ENCODE measurements at regions not wholly inside any gene's neighbourhood (a gene's known extent, or its start where the extent isn't known, plus 50 kb on each side); places are given as distances from the start of the nearest gene placed in this dataset.

DNA sequence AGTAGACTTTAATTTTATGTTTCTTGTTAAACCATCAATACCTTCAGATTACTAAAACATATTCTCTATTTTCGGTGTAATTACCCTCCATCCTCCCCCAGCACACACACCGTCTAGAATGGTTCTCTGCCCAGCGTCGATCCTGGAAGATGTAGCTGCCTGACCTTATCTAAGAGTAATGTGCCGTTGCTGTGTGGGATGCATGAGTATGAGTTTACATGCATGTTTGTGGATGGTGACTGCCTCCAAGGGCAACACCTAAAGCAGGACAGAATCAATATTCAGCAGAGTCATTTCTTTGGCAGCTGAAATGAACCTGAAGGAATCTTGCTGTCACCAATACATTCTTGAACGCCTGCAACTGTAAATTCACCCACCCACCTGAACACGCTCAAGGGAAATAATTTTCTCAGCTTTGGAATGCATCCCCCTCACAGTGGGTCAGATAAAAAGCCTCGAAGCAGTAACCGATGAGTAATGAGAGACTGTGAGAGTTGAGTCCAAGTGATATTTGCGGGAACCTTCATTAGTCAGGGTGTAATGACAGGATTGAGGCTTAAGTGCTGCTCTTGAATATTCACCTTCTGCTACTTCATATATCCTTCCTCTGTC, 155.8 kb upstream of the RND3 start:
- TF ChIP-seq, protein P1, sequence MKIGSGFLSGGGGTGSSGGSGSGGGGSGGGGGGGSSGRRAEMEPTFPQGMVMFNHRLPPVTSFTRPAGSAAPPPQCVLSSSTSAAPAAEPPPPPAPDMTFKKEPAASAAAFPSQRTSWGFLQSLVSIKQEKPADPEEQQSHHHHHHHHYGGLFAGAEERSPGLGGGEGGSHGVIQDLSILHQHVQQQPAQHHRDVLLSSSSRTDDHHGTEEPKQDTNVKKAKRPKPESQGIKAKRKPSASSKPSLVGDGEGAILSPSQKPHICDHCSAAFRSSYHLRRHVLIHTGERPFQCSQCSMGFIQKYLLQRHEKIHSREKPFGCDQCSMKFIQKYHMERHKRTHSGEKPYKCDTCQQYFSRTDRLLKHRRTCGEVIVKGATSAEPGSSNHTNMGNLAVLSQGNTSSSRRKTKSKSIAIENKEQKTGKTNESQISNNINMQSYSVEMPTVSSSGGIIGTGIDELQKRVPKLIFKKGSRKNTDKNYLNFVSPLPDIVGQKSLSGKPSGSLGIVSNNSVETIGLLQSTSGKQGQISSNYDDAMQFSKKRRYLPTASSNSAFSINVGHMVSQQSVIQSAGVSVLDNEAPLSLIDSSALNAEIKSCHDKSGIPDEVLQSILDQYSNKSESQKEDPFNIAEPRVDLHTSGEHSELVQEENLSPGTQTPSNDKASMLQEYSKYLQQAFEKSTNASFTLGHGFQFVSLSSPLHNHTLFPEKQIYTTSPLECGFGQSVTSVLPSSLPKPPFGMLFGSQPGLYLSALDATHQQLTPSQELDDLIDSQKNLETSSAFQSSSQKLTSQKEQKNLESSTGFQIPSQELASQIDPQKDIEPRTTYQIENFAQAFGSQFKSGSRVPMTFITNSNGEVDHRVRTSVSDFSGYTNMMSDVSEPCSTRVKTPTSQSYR (CRISPR knock-in tag; IDR thresholded peaks at IDR 0.05): no peak
- TF ChIP-seq PREB (CRISPR knock-in tag; IDR thresholded peaks at IDR 0.05; ENCODE audit: borderline replicate concordance) (no peak), SP1 (CRISPR knock-in tag; conservative IDR thresholded peaks at IDR 0.05) (no peak), CTCF (IDR thresholded peaks at IDR 0.05) (no peak), RORB (CRISPR knock-in tag; IDR thresholded peaks at IDR 0.05) (no peak), IRF2 (CRISPR knock-in tag; IDR thresholded peaks at IDR 0.05; ENCODE audit: borderline replicate concordance, low read depth) (no peak), NFYB (CRISPR knock-in tag; conservative IDR thresholded peaks at IDR 0.05; ENCODE audit: low read depth) (no peak), RELA (CRISPR knock-in tag; IDR thresholded peaks at IDR 0.05; ENCODE audit: borderline replicate concordance) (no peak), GTF2I (CRISPR knock-in tag; conservative IDR thresholded peaks at IDR 0.05) (no peak)
- TF ChIP-seq, protein P2, sequence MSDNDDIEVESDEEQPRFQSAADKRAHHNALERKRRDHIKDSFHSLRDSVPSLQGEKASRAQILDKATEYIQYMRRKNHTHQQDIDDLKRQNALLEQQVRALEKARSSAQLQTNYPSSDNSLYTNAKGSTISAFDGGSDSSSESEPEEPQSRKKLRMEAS (CRISPR knock-in tag; IDR thresholded peaks at IDR 0.05): no peak
- TF ChIP-seq, protein P3, sequence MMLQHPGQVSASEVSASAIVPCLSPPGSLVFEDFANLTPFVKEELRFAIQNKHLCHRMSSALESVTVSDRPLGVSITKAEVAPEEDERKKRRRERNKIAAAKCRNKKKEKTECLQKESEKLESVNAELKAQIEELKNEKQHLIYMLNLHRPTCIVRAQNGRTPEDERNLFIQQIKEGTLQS (CRISPR knock-in tag; conservative IDR thresholded peaks at IDR 0.05): no peak
- TF ChIP-seq, protein P4, sequence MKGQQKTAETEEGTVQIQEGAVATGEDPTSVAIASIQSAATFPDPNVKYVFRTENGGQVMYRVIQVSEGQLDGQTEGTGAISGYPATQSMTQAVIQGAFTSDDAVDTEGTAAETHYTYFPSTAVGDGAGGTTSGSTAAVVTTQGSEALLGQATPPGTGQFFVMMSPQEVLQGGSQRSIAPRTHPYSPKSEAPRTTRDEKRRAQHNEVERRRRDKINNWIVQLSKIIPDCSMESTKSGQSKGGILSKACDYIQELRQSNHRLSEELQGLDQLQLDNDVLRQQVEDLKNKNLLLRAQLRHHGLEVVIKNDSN (CRISPR knock-in tag; IDR thresholded peaks at IDR 0.05): no peak

All from WTC11 (cell line).